GM18505 (cell line): ENCODE measurements at regions not wholly inside any gene's neighbourhood (a gene's known extent, or its start where the extent isn't known, plus 50 kb on each side); places are given as distances from the start of the nearest gene placed in this dataset.
"Not testable (repeated sequence)": the region's sequence is repeated elsewhere in the genome, so short reads cannot be mapped to it uniquely, and the experiment has no call there.

Experiments used
- ATAC-seq: cut with Tn5 transposase; IDR thresholded peaks from one replicate; pipeline ENCODE4 v1.9.1; 2021; ENCODE audit not compliant: unreplicated experiment
- POLR2A ChIP-seq: IDR thresholded peaks from 4 replicates; pipeline ENCODE4 v1.6.1; 2011; ENCODE audit warnings: borderline replicate concordance; ENCODE audit not compliant: insufficient read depth, insufficient read length; ENCODE audit errors: extremely low read depth

- no peak for ATAC-seq
- TF ChIP-seq POLR2A: no peak
Measured at GRCh38 chr15:50857763-50858162, 50.7 kb upstream of the AP4E1 start.

GRCh38 chr15:50854601-50855490 is 53.6 kb upstream of the AP4E1 start:
- peak; percentile 96 for ATAC-seq
- no peak for TF ChIP-seq POLR2A

- no peak for ATAC-seq
- no peak for TF ChIP-seq POLR2A
Measured at GRCh38 chr15:50850003-50850402, 58.5 kb upstream of the AP4E1 start.

- TF ChIP-seq POLR2A: no peak
- ATAC-seq: no peak
Measured at GRCh38 chr15:50848349-50848748, 60.1 kb upstream of the AP4E1 start.

- ATAC-seq: not testable (repeated sequence)
Measured at GRCh38 chr15:50845181-50845580, 63.3 kb upstream of the AP4E1 start.

GRCh38 chr15:50840520-50840919 is 68.0 kb upstream of the AP4E1 start:
- TF ChIP-seq POLR2A: no peak
- no peak for ATAC-seq

GRCh38 chr15:50837256-50837770 is 71.2 kb upstream of the AP4E1 start:
- ATAC-seq: no peak

GRCh38 chr15:50830477-50831354 is 65.2 kb upstream of the SPPL2A start:
- no peak for ATAC-seq
- TF ChIP-seq POLR2A: no peak

More at GRCh38 chr15:50837256-50837770, 71.2 kb upstream of the AP4E1 start:
- no peak for TF ChIP-seq POLR2A

GRCh38 chr15:50828610-50829206 is 63.2 kb upstream of the SPPL2A start:
- TF ChIP-seq POLR2A: no peak
- no peak for ATAC-seq

- no peak for ATAC-seq
- TF ChIP-seq POLR2A: no peak
Measured at GRCh38 chr15:50825946-50826345, 60.4 kb upstream of the SPPL2A start.

- ATAC-seq: no peak
- TF ChIP-seq POLR2A: no peak
Measured at GRCh38 chr15:50824514-50824913, 59.0 kb upstream of the SPPL2A start.

- no peak for TF ChIP-seq POLR2A
- no peak for ATAC-seq
Measured at GRCh38 chr15:50823281-50823680, 57.8 kb upstream of the SPPL2A start.

- no peak for TF ChIP-seq POLR2A
- no peak for ATAC-seq
Measured at GRCh38 chr15:50821476-50821875, 56.0 kb upstream of the SPPL2A start.
